HG03439 (cell line): ENCODE measurements at regions not wholly inside any gene's neighbourhood (a gene's known extent, or its start where the extent isn't known, plus 50 kb on each side); places are given as distances from the start of the nearest gene placed in this dataset.
"Not testable (repeated sequence)": the region's sequence is repeated elsewhere in the genome, so short reads cannot be mapped to it uniquely, and the experiment has no call there.

Source experiments
- ATAC-seq: cut with Tn5 transposase; IDR thresholded peaks from one replicate; pipeline ENCODE4 v1.9.1; 2021; ENCODE audit warnings: mild to moderate bottlenecking, moderate library complexity; ENCODE audit not compliant: unreplicated experiment

DNA sequence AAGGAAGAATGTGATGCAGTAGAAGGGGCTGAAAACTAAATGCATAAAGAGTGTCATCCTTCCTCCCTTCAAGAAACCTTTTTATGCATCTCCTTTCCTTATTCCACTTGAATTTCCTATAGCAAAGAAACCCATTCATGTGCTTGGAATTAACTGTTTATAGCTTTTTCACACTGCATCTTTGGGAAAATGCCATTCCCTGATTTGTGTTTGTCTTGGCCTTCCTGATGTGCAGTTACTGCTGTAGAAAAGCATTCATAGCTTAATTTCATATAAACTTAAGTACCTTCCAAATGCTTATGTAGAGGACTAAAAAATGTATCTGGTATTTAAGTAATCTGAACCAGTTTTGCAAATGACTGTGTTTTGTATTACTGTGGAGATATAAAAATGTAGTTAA is 61.8 kb downstream of the SDR9C7 start:
- no peak for ATAC-seq

DNA sequence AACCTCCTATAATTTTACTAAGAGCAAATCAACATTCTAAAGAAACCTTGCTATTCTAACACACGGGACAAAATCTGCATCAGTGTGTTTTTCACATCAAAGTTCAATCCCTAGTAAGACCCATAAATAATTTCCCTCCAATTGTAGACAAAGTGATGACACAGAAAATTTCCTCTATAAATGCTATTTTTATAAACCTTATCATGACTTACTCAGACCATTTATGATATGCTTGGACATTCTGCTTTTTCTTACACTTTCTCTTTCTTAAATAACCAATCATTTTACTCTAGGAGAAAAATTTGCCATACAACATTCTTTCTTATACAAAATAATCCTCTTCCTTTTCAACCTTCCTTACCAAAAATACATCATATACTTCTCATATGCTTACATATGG is 67.0 kb downstream of the SDR9C7 start:
- ATAC-seq: no peak

- no peak for ATAC-seq
These were observed 67.7 kb downstream of the SDR9C7 start for GRCh38 chr12:56866493-56866892.

- no peak for ATAC-seq
These were observed 69.9 kb downstream of the SDR9C7 start for GRCh38 chr12:56864318-56864717.

DNA sequence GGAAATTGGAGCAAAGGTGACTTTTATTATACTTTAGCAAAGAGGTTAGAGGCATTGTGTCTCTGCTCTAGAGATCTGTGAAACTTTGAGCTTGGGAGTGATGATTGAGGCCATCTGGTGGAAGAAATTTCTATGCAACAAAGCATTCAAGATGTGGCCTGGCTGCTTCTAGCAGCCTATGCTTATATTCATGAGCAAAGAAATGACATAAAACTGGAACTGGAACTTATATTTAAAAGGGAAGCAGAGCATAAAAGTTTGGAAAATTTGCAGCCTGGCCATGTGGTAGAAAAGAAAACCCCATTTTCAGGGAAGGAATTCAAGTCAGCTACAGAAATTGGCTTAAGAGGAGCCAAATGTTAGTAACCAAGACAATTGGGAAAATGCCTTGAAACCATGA is 70.4 kb downstream of the SDR9C7 start:
- ATAC-seq: no peak

GRCh38 chr12:56862264-56862663 is 71.9 kb downstream of the SDR9C7 start:
- ATAC-seq: no peak

DNA sequence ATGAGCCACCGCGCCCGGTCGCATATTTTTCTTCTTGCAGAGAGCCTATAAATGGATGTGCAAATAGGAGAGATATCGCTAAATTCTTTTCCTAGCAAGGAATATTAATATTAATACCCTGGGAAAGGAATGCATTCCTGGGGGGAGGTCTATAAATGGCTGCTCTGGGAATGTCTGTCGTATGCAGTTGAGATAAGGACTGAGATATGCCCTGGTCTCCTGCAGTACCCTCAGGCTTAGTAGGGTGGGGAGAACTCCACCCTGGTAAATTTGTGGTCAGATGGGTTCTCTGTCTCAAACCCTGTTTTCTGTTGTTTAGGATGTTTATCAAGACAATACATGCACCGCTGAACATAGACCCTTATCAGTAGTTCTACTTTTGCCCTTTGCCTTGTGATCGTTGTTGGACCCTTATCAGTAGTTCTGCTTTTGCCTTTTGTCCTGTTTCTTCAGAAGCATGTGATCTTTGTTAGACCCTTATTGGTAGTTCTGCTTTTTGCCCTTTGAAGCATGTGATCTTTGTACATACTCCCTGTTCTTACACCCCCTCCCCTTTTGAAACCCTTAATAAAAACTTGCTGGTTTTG is 80.7 kb downstream of the SDR9C7 start:
- not testable (repeated sequence) for ATAC-seq

DNA sequence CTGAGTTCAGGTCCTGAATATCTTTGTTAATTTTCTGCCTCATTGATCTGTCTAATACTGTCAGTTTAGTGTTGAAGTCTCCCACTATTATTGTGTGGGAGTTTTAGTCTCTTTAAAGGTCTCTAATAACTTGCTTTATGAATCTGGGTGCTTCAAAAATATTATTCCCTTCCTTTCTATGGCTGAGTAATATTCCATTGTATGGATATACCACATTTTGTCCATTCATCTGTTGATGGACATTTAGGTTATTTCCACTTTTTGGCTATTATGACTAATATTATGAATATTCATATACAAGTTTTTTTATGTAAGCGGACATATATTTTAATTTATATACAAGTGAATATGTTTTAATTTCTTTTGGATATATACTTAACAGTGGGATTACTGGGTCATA is 82.7 kb downstream of the SDR9C7 start:
- ATAC-seq: no peak

DNA sequence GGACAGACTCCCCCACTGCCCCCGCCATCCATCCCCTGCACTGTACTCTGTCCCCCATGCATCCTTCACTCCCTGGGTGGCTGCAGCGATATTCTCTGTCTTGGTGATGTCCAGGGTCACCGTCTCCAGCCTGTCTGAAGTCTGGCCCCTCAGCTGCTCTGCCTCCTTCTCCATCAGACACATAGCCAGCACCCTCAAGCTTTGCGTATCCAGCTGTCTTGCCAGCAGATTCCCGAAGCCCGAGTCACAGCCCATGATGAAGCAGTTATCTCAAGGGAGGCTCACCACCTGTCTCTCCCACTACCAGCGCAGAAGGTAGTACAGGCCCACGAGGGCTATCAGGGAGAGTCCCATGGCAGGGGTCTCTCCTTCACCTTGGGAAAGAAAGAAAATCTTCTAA is 77.8 kb downstream of the HSD17B6 start:
- no peak for ATAC-seq

GRCh38 chr12:56839915-56840325 is 76.8 kb downstream of the HSD17B6 start:
- ATAC-seq: peak; percentile 51

DNA sequence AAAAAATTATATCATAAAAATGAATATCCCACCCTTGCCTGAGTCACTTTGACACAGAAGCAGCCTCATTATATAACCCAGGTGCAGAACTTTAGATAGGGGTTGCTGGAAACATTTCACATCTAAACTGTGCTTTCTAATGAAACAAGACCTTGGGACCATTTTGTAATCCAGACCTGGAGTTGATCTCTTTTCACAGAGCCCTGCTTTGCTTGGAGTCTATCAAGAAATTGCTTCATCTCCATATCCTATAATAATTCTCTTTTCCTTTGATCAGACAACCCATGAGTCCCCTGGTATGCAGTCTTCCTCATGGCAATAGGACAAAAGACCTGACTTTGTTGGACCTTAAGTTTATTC is 76.3 kb downstream of the HSD17B6 start:
- no peak for ATAC-seq

DNA sequence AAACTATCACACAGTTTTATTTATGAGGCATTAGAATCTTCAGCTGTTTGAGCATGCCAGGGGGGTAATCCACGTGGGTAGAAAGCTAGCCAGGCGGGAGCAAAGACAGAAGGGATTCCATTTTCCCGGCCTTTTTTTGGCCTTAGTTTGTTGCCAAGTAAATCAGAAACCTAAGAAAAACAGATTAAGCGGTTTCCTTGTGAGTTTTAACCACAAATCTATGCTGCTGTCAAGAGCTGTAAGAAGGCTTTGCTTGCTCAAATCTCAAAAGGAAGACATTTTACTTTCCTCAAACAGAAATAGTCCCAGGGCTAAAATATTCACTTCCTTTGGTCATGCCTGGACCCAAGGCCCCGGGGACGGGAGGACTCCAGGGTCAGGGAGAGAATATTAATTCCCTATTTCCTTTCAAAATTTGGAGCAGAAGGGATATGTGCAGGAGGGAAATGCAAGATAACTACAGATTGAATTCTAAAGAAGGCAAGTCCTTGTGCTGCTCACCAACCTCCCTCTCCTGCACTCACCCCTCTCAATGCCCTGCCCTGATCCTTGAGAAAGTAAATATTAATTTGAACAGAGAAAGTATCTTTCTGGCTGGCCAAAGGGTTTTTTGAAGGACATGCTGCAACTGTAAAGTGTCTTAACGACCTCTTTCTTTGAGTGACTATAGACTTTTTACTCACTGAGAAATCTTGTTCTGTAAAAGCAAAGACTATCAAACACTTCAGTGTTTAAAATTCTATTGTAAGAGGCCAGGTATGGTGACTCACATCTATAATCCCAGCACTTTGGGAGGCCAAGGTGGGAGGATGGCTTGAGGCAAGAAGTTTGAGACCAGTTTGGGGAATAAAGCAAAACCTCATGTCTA is 75.7 kb downstream of the HSD17B6 start:
- no peak for ATAC-seq
